ENCODE measurements at regions not wholly inside any gene's neighbourhood (a gene's known extent, or its start where the extent isn't known, plus 50 kb on each side); places are given as distances from the start of the nearest gene placed in this dataset.

DNA sequence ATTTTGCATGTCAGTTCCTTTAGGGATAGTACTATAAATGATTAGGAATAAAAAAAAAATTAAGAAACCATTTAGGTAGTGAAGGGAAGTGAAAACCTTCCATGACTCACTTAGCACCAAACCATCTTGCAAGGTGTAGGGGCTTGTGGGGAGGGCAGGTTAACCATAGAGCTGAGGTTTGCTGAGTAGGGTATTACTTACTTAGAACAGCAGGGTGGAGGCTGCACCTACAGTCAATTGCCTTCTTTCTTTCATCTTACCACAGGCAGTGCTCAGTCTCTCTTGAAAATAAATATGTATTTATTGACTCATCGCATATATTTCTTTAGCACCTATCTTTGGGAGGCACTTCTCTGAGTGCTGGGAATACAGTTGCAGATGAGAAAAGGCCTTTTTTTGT, 104.9 kb upstream of the GIMD1 start:
- no peak overlapping the region for H3K4me3 ChIP-seq (ENCODE audit: low read length)
- no peak for DNase-seq (ENCODE audit: low read depth)
- TF ChIP-seq CTCF (conservative IDR thresholded peaks at IDR 0.05; ENCODE audit: low read depth, low read length) = no peak

DNA sequence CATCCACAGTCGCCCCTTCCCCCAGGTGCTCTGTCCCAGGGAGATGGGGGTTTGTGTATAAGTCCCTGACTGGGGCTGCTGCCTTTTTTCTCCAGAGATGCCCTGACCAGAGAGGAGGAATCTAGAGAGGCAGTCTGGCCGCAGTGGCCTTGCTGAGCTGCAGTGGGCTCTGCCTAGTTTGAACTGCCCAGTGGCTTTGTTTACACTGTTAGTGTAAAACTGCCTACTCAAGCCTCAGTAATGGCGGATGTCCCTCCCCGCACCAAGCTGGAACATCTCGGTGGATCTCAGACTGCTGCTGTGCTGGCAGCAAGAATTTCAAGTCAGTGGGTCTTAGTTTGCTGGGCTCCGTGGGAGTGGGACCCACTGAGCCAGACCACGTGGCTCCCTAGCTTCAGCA, 102.6 kb upstream of the GIMD1 start:
- DNase-seq (ENCODE audit: low read depth) = no peak
- TF ChIP-seq CTCF (conservative IDR thresholded peaks at IDR 0.05; ENCODE audit: low read depth, low read length) = no peak
- H3K4me3 ChIP-seq (ENCODE audit: low read length) = no peak overlapping the region

- H3K4me3 ChIP-seq (ENCODE audit: low read length) = no peak overlapping the region
- TF ChIP-seq CTCF (conservative IDR thresholded peaks at IDR 0.05; ENCODE audit: low read depth, low read length) = no peak
- DNase-seq (ENCODE audit: low read depth) = no peak
Observed at GRCh38 chr4:106463622-106464021, 95.0 kb upstream of the GIMD1 start.

GRCh38 chr4:106454581-106454980, 86.0 kb upstream of the GIMD1 start:
- no peak overlapping the region for H3K4me3 ChIP-seq (ENCODE audit: low read length)
- DNase-seq (ENCODE audit: low read depth) = no peak
- no peak for TF ChIP-seq CTCF (conservative IDR thresholded peaks at IDR 0.05; ENCODE audit: low read depth, low read length)

- DNase-seq (ENCODE audit: low read depth) = no peak
- H3K4me3 ChIP-seq (ENCODE audit: low read length) = no peak overlapping the region
- no peak for TF ChIP-seq CTCF (conservative IDR thresholded peaks at IDR 0.05; ENCODE audit: low read depth, low read length)
Observed at GRCh38 chr4:106454021-106454420, 85.4 kb upstream of the GIMD1 start.

- DNase-seq (ENCODE audit: low read depth) = no peak
- no peak for TF ChIP-seq CTCF (conservative IDR thresholded peaks at IDR 0.05; ENCODE audit: low read depth, low read length)
- H3K4me3 ChIP-seq (ENCODE audit: low read length) = no peak overlapping the region
Observed at GRCh38 chr4:106451091-106451490, 82.5 kb upstream of the GIMD1 start.

DNA sequence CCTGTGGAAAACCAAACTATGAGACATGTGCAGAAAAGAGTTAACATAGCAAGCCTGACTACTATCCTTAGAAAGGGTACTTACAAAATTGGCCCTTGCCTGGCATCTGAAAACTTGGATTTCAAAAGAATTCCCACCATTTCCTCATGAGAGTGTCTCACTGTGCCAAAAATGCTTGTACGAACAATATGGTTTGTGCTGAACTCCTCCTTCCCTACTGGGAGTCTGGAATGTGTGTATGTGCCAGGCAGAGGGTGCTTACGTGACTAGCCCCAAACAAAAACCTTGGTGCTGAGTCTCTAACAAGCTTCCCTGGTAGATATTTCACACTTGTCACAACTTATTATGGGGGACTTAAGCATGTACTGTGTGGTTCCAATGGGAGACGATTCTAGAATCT, 81.7 kb upstream of the GIMD1 start:
- no peak overlapping the region for H3K4me3 ChIP-seq (ENCODE audit: low read length)
- TF ChIP-seq CTCF (conservative IDR thresholded peaks at IDR 0.05; ENCODE audit: low read depth, low read length) = no peak
- no peak for DNase-seq (ENCODE audit: low read depth)
